Glutamatergic neuron (in vitro differentiated cells): ENCODE measurements at regions not wholly inside any gene's neighbourhood (a gene's known extent, or its start where the extent isn't known, plus 50 kb on each side); places are given as distances from the start of the nearest gene placed in this dataset.

ENCODE experiments used
- DNase-seq: peaks from one replicate; pipeline ENCODE4 v3.0.0; 2022
- H3K27ac Mint-ChIP-seq: one replicate; pipeline ENCODE4 v1.8.0; 2020; ENCODE audit warnings: mild to moderate bottlenecking, mixed read lengths, inconsistent platforms; ENCODE audit not compliant: unreplicated experiment
- H3K27me3 Mint-ChIP-seq: one replicate; pipeline ENCODE4 v1.8.0; 2020; ENCODE audit warnings: mild to moderate bottlenecking, moderate library complexity, mixed read lengths, inconsistent platforms; ENCODE audit not compliant: unreplicated experiment
- H3K36me3 Mint-ChIP-seq: one replicate; pipeline ENCODE4 v1.8.0; 2020; ENCODE audit warnings: mild to moderate bottlenecking, mixed read lengths, inconsistent platforms; ENCODE audit not compliant: unreplicated experiment
- H3K4me1 Mint-ChIP-seq: one replicate; pipeline ENCODE4 v1.8.0; 2020; ENCODE audit warnings: mild to moderate bottlenecking, low read depth, mixed read lengths, inconsistent platforms; ENCODE audit not compliant: unreplicated experiment
- H3K4me3 Mint-ChIP-seq: one replicate; pipeline ENCODE4 v1.8.0; 2020; ENCODE audit warnings: mild to moderate bottlenecking, mixed read lengths, inconsistent platforms; ENCODE audit not compliant: unreplicated experiment
- H3K9me3 Mint-ChIP-seq: one replicate; pipeline ENCODE4 v1.8.0; 2020; ENCODE audit warnings: mild to moderate bottlenecking, moderate library complexity, mixed read lengths, inconsistent platforms; ENCODE audit not compliant: unreplicated experiment
- TF ChIP-seq, protein P1 (sequence below): fragments of 200-600 bp; sonication (generic); IDR thresholded peaks from one replicate; pipeline ENCODE4 v1.5.0; 2021; ENCODE audit not compliant: partially characterized antibody, unreplicated experiment

DNA sequence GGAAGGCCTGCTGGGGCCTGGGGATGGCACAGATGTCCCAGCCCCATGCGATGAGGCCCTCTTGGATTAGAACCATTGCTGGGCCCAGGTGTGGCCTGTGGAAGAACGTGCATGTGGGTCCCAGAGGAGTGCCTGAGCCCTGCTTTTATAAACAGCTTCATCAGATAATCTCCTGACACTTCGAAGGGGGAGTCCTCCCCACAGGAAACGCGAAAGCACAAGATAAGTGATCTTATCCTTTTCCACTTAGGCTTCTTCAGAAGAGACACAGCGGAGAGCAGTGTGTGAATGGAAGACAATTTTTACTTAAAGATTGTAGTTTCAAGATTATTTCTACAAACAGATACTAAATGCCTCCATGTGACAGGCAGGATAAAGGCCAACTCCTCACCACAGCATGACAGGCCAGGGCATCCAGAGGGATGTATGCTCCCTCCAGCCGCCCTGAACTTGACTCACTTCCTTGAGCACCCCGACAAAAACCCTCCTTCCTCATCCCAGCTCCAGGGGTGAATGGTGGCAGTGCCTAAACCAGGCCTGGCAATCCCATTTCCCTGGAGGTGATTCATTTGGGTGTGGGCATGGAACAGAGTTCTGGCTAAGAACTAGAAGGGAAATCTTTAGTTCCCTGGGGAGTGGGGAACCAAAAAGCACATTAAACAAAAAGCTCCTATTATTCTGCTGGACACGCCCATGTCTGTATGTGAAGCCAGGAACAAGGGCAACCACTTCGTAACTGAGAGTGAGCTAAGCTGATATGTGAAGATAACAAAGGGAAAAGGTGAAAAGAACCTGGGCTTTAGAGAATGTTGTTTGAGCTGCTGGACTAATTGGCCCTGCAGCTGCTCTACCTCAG lies 56.2 kb upstream of the TMEM163 start:
- TF ChIP-seq, protein P1, sequence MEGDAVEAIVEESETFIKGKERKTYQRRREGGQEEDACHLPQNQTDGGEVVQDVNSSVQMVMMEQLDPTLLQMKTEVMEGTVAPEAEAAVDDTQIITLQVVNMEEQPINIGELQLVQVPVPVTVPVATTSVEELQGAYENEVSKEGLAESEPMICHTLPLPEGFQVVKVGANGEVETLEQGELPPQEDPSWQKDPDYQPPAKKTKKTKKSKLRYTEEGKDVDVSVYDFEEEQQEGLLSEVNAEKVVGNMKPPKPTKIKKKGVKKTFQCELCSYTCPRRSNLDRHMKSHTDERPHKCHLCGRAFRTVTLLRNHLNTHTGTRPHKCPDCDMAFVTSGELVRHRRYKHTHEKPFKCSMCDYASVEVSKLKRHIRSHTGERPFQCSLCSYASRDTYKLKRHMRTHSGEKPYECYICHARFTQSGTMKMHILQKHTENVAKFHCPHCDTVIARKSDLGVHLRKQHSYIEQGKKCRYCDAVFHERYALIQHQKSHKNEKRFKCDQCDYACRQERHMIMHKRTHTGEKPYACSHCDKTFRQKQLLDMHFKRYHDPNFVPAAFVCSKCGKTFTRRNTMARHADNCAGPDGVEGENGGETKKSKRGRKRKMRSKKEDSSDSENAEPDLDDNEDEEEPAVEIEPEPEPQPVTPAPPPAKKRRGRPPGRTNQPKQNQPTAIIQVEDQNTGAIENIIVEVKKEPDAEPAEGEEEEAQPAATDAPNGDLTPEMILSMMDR: no peak
- peaks cover 35% of the 10 kb centered on the region for H3K4me1 Mint-ChIP-seq
- H3K27ac Mint-ChIP-seq: peak overlapping the region; percentile 67
- H3K27me3 Mint-ChIP-seq: no peaks in the 10 kb centered on the region
- H3K4me3 Mint-ChIP-seq: peak overlapping the region; percentile 50
- DNase-seq: peak; percentile 29
- H3K9me3 Mint-ChIP-seq: no peaks in the 10 kb centered on the region
- no peaks in the 10 kb centered on the region for H3K36me3 Mint-ChIP-seq

DNA sequence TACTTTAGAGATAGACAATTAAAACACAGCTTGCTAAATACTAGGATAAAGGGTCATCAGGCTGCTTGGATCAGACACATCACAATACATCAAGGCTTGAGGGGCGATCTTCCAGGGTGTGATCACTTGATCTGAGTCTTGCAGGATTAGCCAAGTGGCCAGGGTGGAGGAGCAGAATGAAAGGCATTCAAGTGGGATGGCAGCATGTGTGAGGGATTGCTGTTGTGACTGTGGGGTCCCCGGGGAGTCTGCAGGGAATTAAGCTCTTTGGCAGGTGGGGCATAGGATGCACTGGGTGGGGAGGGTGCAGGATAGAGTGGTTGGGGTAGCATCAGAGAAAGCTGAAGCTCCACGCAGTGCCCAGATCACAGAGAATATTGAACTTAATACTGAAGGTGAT lies 58.0 kb upstream of the TMEM163 start:
- Mint-ChIP-seq H3K36me3 (no peaks in the 10 kb centered on the region), H3K4me1 (peaks cover 35% of the 10 kb centered on the region), H3K27me3 (no peaks in the 10 kb centered on the region), H3K4me3 (no peak overlapping the region), H3K27ac (peak overlapping the region; percentile 1), H3K9me3 (no peaks in the 10 kb centered on the region)
- TF ChIP-seq, protein P1: no peak
- no peak for DNase-seq

DNA sequence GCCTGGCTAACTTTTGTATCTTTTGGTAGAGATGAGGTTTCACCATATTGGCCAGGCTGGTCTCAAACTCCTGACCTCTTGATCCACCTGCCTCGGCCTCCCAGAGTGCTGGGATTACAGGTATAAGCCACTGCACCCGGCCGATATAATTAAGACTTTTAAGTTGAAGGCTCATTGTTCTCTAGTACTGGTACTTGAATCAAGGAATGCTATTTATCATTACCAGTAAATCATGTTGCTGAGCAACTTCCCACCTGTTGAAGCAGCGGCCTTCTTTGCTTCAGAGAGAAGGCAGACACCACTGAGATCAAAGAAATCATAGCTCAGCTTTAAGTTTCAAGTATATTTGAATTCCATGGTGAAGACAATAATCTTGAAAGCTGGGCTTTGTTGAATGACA lies 58.8 kb upstream of the TMEM163 start:
- TF ChIP-seq, protein P1: no peak
- H3K36me3 Mint-ChIP-seq: no peaks in the 10 kb centered on the region
- DNase-seq: no peak
- no peaks in the 10 kb centered on the region for H3K27me3 Mint-ChIP-seq
- no peak overlapping the region for H3K27ac Mint-ChIP-seq
- no peak overlapping the region for H3K4me3 Mint-ChIP-seq
- H3K9me3 Mint-ChIP-seq: no peaks in the 10 kb centered on the region
- peaks cover 34% of the 10 kb centered on the region for H3K4me1 Mint-ChIP-seq

- H3K9me3 Mint-ChIP-seq: no peaks in the 10 kb centered on the region
- no peak for DNase-seq
These were observed 59.6 kb upstream of the TMEM163 start for GRCh38 chr2:134778372-134778771.

DNA sequence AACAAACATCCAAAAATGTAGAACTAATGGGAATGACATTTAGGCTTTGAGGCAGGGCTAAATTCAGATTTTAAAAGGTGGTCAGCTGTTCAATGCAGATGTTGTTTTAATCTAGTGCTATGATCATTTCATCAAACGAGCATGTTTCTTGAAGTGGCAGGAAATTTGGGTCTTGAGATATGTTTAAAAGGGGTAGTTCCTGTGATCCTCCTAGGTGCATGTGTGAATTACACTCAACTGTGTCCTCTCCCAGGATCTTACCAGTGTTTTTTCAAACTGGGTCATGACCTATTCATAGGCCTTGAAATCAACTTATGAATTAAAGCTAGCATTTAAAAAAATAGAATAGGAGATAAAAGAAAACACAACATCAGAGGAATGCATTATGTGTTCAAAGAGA lies 57.4 kb upstream of the ACMSD start:
- peaks cover 8% of the 10 kb centered on the region for H3K4me1 Mint-ChIP-seq
- DNase-seq: no peak
- no peak overlapping the region for H3K4me3 Mint-ChIP-seq
- no peaks in the 10 kb centered on the region for H3K27me3 Mint-ChIP-seq
- H3K36me3 Mint-ChIP-seq: no peaks in the 10 kb centered on the region
- TF ChIP-seq, protein P1: no peak
- no peaks in the 10 kb centered on the region for H3K9me3 Mint-ChIP-seq
- H3K27ac Mint-ChIP-seq: no peak overlapping the region

More at GRCh38 chr2:134778372-134778771, 59.6 kb upstream of the TMEM163 start:
- TF ChIP-seq, protein P1: peak; percentile 8
- H3K36me3 Mint-ChIP-seq: no peaks in the 10 kb centered on the region
- no peak overlapping the region for H3K27ac Mint-ChIP-seq
- peaks cover 31% of the 10 kb centered on the region for H3K4me1 Mint-ChIP-seq
- H3K27me3 Mint-ChIP-seq: no peaks in the 10 kb centered on the region
- no peak overlapping the region for H3K4me3 Mint-ChIP-seq
